ENCODE measurements at regions not wholly inside any gene's neighbourhood (a gene's known extent, or its start where the extent isn't known, plus 50 kb on each side); places are given as distances from the start of the nearest gene placed in this dataset.
"Not testable (repeated sequence)": the region's sequence is repeated elsewhere in the genome, so short reads cannot be mapped to it uniquely, and the experiment has no call there.

GRCh38 chr5:38677636-38678035 lies 121.2 kb upstream of the LIFR start:
- Histone ChIP-seq H3K27me3 (no peaks in the 10 kb centered on the region), H3K4me3 (no peak overlapping the region), H3K9me3 (no peaks in the 10 kb centered on the region), H3K27ac (no peak overlapping the region), H3K36me3 (no peaks in the 10 kb centered on the region), H3K4me1 (no peaks in the 10 kb centered on the region)
- intact Hi-C loops (cut with DNase I): no loop called here
- TF ChIP-seq CTCF (IDR thresholded peaks at IDR 0.05): no peak
- DNase-seq (peak in 1 of 4 donors; percentile 67), ATAC-seq (no peak)

- H3K4me1 ChIP-seq: no peaks in the 10 kb centered on the region
- TF ChIP-seq CTCF (IDR thresholded peaks at IDR 0.05): no peak
These were observed 121.6 kb upstream of the LIFR start for GRCh38 chr5:38678076-38678475.

GRCh38 chr5:38678697-38679096 lies 122.3 kb upstream of the LIFR start:
- H3K4me1 ChIP-seq; H3K9me3 ChIP-seq; DNase-seq; ATAC-seq; H3K4me3 ChIP-seq; H3K27ac ChIP-seq; H3K36me3 ChIP-seq; intact Hi-C loops (cut with DNase I); H3K27me3 ChIP-seq: not testable (repeated sequence)

More at GRCh38 chr5:38678076-38678475, 121.6 kb upstream of the LIFR start:
- no peaks in the 10 kb centered on the region for H3K36me3 ChIP-seq
- no peaks in the 10 kb centered on the region for H3K9me3 ChIP-seq
- ATAC-seq (no peak), DNase-seq (no peak)
- H3K27ac ChIP-seq: no peak overlapping the region
- H3K27me3 ChIP-seq: no peaks in the 10 kb centered on the region
- no peak overlapping the region for H3K4me3 ChIP-seq
- intact Hi-C loops (cut with DNase I): no loop called here

GRCh38 chr5:38680094-38680825 lies 123.8 kb upstream of the LIFR start:
- H3K9me3 ChIP-seq: no peaks in the 10 kb centered on the region
- intact Hi-C loops (cut with DNase I): no loop called here
- H3K27ac ChIP-seq: no peak overlapping the region
- ATAC-seq (no peak), DNase-seq (peak in 2 of 4 donors; percentile 85 to 91)
- no peaks in the 10 kb centered on the region for H3K27me3 ChIP-seq
- no peaks in the 10 kb centered on the region for H3K4me1 ChIP-seq
- no peak for TF ChIP-seq CTCF (IDR thresholded peaks at IDR 0.05)
- H3K36me3 ChIP-seq: no peaks in the 10 kb centered on the region
- H3K4me3 ChIP-seq: no peak overlapping the region

- Histone ChIP-seq H3K27ac (no peak overlapping the region), H3K4me1 (no peaks in the 10 kb centered on the region), H3K27me3 (no peaks in the 10 kb centered on the region), H3K36me3 (no peaks in the 10 kb centered on the region), H3K9me3 (no peaks in the 10 kb centered on the region), H3K4me3 (no peak overlapping the region)
- peak in 2 of 4 donors; percentile 60 to 72 for DNase-seq
- ATAC-seq: no peak
- intact Hi-C loops (cut with DNase I): no loop called here
- no peak for TF ChIP-seq CTCF (IDR thresholded peaks at IDR 0.05)
These were observed 124.7 kb upstream of the LIFR start for GRCh38 chr5:38681029-38681706.
